ENCODE measurements at regions not wholly inside any gene's neighbourhood (a gene's known extent, or its start where the extent isn't known, plus 50 kb on each side); places are given as distances from the start of the nearest gene placed in this dataset.

DNA sequence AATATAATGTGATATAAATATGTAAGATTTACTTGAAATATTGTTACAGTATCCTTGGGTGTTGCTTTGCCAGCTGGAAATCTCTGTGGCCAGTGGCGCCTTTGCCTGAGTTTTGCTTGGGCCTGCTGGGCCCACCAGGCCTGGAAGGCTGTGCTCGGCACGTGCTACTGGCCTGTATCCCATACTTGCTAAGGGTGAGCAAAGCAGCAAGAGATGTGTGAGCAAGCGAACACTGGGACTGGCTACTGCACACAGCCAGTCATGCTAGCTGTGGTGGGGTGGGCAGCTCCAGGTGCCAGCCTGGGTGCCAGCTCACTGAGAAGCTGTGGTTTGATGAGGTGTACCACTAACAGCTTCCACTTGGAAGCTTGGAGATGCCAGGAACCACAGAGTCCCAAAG, 299.1 kb upstream of the GALNT5 start:
- TF ChIP-seq CTCF (IDR thresholded peaks at IDR 0.05; ENCODE audit: low read depth, low read length), result no peak
- no peak for TF ChIP-seq EZH2phosphoT487 (IDR thresholded peaks at IDR 0.05; ENCODE audit: low read depth)
